Stimulated activated CD8-positive, alpha-beta memory T cell treated with anti-CD3 and anti-CD28 coated beads, Interleukin-15, amount 100 ng/mL, for 1 hour (primary cell): ENCODE measurements at regions not wholly inside any gene's neighbourhood (a gene's known extent, or its start where the extent isn't known, plus 50 kb on each side); places are given as distances from the start of the nearest gene placed in this dataset.

Source experiments
- DNase-seq: peaks from one replicate; pipeline ENCODE4 v3.0.0-alpha.2; 2020; ENCODE audit warnings: low read depth

DNA sequence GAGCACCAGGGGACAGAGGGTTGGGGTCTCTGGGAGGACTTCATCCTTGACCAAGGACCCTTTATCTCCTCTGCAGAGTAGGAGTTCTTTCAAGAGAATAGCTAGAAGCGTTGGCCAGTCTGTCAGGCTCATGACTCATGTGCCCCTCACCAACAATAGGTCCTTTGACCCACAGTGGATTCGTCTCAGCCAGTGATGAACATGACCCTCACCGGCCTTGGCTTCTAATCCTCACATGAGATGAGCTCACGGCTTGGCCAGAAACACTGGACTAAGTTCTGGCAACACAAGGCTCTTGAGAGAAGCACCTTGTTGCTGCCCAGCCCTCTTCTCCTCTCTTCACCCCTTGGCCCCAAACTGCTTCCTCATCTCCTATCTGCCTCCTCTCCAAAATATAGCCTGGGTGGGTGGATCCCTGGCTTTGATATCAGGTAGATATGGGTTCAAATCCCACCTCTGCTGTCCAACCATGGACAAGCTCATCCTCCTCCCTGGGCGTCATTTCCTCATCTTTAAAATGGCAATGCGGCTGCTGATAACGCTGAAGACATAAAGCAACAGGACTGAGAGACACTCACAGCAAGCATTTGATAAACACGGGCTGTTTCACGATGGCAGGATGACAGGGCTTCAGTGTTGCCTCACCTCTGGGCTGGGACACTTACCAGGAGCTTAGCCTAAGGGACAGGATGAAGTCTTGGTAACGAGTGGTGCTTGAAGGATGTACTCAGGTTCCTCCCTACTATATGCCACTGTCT, 446.7 kb upstream of the PROK2 start:
- no peak for DNase-seq

DNA sequence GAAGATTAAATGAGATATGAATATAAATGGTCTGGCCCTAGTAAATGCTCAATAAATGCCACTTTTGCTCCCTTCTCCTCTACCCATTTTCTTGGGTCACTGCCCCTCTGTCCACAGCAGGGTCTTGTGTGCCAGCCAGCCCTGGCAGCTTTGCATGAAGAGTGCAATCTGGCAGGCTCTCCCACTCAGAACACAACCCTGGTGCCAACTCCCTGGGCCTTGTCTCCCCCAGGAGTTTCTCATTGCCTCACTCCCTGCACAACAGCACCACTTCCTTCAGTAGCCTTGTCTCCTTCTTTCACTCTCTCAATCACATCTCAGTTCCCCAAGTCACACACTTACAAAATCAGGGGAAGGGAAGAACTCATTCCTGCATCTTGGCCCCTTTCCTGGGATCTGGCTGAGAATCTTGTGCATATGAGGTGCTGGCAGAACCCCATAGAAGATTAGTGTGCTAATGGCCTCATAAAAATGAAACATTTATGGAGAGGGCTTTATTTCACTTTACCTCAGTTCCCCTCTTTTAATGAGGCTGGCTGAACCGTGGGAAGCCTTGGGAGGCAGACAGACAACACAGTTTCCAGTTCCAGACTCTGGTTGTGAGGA, 445.9 kb upstream of the PROK2 start:
- DNase-seq, result no peak

DNA sequence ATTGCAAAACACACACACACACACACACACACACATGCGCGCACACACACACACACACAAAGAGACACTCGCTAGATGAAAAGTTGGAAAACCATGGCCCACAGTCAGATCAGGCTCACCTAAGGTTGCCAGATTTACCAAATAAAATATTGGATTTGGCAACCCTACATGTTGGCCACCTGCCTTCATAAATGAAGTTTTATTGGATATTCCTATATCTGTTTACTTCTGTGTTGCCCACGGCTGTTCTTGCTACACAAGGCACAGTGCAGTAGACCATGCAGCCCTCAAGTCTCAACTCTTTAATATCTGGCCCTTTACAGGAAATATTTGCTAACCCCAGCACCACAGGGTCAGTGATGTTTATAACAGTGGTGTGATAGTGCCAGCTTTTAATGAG, 445.0 kb upstream of the PROK2 start:
- DNase-seq, result no peak

DNA sequence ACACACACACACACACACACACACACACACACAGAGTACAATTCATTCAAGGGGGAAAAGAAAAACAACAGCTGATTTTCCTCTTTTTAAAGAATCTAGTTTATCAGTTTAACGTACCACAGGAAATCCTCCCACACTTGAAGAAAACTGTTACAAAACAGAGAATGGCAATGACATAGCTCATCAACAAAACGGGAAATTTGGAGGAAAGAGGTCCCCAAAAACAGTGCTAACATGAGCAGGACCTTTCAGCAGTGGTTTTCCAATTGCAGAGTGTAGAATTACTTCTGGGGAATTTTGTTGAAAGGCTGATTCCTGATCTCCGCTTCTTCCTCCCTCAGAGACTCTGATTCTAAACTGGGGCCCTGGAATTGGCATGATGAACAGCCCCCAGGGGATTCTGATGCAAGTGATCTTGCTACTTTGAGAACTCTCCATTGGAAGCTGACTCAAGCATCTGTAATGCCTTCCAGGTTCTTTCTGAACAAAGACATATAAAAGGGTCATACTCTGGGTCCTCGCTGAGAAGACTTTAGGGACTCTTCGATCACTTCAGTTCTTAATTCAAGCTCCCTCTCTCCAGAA, 442.6 kb upstream of the PROK2 start:
- DNase-seq, result no peak

DNA sequence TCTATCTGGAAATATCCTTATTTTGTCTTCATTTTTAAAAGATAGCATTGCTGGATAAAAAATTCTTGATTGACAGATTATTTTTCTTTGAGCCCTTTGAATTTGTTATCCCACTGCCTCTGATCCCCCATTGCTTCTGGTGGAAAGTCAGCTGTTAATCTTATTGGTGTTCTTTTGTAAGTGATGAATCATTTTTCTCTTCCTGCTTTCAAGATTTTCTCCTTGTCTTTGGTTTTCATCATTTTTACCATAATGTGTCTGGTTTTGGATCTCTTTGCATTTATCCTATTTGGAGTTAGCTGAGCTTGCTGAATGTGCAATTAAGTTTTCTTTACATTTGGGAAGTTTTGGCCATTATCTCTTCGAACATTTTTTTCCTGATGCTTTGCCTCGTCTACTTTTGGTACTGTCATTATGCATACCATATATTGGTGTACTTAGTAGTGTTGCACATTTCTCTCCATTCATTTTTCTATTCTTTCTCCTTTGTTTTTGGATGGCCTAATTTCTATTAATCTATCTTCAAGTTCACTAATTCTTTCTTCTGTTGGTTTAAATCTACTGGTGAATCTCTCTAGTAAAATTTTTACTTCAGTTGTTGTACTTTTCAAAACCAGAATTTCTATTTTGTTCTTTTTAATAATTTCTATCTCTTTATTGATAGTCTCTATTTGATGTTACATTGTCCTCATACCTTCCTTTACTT, 440.0 kb upstream of the PROK2 start:
- DNase-seq, result no peak

DNA sequence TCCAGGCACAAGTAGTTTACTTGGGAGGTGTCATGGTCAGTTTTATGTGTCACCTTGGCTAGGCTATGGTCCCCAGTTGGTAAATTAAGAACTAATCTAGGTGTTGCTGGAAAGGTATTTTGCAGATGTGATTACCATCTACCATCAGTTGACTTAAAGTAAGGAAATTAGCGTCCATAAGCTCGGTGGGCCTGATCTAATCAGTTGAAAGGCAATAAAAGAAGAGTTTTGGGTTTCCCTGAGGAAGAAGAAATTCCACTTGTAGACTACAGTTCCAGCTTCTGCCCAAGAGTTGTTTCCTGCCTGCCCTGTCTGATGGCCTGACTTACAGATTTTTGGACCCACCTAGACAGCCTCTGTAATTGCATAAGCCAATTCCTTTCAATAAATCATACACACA, 438.7 kb upstream of the PROK2 start:
- DNase-seq, result no peak

DNA sequence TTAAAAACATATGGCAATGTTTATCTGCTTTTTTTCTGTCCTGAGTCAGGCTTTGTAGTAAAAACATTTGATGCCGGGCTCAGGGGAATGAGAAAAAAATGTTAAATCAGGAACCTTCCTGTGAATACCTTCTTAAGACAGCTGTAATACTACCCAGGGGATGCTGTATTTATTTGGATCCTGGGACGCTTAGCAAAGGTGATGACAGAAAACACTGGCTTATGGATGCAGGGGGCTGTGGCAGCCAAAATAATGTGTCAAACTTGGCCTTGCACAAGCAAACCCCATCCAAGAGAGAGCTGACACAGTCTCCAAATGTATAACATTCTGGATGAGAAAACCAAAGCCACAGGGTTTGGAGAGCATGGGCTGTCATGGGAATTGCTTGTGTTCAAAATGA, 438.2 kb upstream of the PROK2 start:
- no peak for DNase-seq

DNA sequence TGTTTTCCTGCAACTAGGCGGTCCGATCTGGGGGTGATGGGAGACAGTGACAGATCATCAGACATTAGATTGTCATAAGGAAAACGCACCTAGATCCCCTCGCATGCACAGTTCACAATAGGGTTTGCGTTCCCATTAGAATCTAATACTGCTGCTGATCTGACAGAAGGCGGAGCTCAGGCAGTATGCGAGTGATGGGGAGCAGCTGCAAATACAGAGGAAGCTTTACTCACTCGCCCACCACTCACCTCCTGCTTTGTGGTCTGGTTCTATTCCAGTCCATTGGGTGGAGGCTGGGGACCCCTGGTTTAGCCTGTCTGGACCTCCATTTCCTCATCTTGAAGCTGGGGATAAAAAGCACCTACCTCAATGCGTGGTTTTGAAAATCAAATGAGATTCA, 437.5 kb upstream of the PROK2 start:
- no peak for DNase-seq

DNA sequence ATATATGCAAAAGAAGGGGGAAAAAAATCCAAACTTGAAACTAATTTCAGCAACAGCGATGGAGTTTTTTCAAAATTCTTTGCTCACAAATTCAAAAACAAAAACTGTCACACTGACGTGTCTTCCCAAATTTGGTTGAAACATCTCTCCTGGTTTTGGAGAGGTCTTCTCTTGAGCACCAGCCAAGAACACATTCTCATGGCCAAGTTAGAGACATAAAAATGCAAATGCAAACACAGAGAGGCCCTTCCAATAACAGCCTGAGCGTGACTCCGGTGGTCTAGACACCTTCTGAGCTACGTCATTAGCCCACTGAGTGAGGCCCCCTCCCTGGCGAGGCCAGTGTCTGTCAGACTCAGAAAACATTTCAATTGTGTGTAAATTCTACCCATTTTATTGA, 436.0 kb upstream of the PROK2 start:
- no peak for DNase-seq

DNA sequence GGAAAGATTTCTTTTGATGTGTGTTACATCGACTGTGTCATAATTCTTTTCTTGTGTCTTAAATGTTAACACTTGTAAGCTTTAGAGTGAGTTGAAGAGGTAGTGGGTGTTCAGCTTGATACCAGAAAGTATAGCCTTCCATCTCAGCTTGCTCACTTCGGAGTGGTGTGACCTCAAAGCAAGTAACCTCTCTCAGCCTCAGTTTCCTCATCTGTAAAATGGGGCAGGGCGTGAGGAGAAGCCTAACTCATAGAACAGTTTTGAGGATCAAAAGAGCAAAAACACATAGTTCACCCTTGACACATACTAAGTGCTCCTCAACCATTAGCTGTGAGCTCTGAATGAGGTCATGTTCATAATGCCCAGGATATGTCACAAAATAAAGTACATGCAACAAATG, 434.8 kb upstream of the PROK2 start:
- DNase-seq, result no peak

DNA sequence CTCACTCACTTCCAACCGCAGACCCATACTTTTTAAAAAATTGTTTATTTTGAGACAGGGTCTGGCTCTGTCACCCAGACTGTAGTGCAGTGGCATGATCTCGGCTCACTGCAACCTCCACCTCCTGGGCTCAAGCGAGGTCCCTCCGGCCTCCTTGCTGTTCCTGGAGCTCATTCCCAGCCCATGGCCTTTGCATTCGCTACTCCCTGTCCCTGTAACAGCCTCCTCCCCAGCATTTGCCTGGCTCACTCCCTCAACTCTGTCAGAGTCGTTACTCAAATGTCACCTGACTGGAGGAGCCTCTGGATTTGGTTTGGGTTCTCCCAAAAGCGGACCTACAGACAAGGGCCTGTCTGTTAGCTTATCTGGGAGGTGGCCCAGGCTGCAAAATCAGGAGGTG, 432.6 kb upstream of the PROK2 start:
- DNase-seq, result no peak

DNA sequence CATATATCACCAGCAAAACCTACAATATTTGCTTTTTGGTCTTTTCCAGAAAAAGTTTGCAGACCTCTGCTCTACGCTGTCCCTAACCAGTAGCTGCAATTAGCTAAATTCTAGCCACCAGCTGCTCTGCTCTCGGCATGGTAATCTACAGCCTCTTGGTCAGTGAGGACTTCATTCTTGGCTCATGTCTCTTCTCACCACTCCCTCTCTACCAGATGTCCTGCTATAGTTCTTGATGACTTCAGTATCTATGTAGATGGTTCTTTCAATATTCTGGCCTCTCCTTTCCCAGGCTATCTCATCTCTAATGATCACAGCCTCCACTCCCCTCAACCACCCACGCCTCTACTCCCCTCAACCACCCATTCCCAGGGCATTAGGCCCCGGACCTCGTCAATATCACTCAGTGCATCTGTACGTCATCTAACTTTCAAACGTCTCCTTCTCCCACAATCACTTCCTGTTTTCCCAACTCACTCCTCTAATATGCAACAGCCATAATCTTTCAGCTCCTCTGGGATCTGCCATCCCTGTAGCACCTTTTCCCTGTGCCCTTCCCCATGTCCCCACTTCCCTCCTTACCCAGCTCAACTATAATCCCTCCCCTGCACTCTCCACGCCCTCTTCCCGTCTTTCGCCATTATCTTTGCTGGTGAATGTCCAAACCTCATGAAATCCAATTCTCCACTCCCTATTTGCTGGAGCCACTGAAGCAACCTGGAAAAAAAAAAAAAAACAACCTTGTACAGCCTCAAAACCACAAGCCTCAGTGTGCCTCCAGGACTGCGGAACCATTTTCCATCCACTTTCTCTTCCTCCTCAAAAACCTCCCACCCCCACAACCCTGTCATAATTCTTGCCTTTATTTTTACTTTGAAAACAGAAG, 429.4 kb upstream of the PROK2 start:
- DNase-seq, result no peak

DNA sequence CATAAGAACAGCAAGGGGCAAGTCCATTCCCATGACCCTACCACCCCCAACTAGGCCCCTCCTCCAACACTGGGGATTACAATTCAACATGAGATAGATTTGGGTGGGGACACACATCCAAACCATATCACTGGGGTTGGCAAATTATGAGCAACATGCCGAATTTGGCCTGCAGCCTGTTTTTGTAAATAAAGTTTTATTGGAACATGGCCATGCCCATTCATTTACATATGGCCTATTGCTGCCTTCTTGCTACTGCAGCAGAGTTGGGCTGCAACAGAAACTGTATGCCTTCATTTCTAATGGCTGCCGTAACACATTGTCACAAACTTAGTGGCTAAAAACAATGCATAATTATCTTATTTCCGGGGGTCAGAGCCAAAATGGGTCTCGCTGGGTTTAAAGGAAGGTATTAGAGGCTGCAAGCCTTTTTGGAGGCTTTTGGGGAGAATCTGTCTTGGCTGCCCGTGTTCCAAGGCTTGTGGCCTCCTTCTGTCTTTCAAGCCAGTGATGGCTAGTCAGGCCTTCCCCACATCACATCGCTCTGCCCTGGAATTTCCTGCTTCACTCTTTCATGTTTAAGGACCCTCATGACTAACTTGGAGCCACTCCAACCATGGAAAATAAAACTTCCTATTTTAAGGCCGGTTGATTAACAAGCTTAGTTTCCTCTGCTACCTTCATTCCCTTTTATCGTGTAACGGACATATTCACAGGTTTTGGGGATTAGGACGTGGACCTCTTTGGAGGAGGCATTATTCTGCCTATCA, 428.5 kb upstream of the PROK2 start:
- DNase-seq, result no peak

DNA sequence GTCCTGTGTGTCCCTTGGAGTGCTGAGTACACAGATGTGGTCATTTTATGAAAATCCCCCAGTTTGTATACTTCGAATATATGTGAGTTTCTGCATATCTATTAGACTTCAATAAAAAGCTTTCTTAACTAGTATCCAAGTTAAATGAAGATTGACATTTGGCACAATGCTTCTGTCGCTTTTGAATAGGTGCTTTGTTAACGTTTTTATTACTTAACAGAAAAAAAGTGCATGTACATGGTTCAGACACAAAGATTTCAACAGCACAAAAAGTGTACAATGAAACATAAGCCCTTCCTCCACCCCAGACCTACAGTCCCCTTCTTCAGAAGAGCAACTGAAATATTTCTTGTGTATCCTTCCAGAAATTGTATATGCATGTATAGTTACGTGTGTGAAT, 427.4 kb upstream of the PROK2 start:
- DNase-seq, result no peak

DNA sequence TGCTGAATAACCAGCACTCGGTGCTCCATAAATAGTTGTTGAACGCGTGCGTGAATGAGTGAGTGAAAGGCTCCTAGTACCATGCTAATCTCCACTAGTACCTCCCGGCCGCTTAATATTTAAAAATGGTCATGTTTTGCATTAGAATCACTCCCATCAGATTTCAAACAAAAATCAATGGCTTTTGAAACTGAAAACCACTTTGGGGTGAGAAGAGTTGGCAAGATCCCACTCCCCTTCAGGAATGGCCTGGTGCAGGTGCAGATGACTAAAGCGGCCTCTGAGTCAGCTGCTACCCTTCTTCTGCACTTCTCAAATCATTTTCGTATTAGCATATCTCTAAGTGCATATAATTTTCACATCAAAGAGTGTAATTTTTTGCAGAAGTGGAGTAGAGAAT, 425.3 kb upstream of the PROK2 start:
- DNase-seq, result no peak

DNA sequence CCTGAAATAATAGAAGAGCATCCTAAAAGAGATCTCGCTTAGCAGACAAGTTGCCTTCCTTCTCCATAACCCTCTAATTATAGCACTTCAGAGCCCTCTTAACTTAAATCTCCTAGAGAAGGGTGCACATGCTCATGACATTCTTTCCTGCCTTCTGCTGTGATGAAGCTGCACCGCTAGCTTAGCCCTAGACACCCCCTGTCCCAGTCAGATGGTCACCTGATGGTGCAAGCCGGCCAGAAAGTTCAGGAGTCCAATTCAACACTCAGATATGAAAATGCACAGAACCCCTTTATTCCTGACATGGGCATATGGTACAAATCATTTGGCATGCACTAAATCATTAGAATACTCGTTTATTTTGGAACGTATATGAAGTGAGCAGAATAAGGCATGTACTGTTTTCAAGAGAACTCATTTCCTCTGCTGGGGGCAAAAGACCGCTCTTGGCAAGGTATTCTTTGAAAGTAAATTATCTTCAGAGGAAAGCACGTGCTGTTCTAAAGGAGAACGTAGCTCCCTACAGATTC, 420.4 kb upstream of the PROK2 start:
- no peak for DNase-seq

DNA sequence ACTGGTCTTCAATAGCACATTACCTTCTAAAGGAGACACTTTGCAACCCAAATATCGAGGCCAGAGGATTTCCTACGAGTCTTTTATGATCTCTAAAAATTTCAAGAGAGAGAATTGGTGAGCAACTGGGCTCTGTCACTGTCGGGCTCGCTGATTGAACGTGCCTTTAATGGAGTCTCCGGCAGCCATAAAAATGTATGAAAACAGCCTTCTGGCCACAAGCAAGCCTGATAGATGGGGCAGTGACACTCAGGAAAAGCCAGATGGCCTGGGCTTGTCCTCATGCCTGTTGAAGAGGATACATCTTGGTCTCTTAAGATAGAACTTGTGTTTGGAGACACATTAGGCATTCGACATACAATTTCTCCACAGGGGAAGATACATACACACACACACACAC, 419.5 kb upstream of the PROK2 start:
- no peak for DNase-seq

DNA sequence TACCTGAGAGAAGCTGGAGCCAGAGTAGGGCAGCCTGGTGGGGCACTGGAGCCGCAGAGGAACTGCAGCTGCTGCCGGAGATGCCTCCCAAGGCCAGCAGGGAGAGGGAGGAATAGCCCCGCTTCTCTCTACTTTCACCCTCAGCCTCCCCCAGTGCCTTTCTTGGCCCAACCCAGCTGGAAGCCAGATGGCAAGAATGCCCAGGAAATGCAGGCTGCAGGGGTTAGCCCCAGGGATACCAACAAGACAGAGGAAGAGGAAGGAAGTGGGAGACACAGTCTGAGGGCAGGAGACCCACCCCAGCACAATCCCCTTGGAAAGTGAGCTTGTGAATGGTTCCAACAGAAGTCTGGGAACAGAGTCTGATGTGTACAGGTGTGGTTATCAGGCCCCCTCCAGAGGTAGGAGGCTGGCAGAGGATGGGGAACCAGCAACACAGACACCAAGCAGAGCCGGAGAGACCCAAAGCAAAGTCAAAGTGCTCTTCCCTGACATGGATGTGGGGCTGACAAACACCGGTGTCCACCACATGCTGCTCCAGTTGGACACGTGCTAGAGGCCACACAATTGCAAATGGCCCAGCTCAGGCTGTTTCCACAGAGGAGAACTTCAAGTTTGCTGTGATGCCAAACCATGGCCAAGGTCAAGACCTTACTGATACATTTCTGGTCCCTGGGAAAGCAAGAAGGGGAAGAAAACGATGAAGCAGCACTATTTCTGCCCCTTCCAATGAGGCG, 418.8 kb upstream of the PROK2 start:
- no peak for DNase-seq

DNA sequence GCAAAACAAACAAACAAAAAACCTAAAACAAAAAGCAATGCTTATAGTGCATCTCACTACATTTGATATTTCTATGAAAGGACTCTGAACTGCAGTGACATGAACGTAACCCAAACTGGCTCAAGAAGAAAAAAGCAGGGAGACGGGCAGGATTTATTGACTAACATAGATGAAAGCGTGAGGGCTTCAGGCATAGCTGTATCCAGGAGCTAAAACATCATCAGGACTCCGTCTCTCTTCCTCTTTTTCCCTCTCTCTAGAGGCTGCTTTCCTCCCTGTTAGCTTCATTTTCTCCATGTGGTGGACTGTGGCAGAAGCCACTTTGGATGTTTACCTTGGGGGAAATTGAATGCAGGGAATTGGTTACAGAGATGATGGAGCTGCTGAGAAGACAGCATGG, 418.2 kb upstream of the PROK2 start:
- no peak for DNase-seq

DNA sequence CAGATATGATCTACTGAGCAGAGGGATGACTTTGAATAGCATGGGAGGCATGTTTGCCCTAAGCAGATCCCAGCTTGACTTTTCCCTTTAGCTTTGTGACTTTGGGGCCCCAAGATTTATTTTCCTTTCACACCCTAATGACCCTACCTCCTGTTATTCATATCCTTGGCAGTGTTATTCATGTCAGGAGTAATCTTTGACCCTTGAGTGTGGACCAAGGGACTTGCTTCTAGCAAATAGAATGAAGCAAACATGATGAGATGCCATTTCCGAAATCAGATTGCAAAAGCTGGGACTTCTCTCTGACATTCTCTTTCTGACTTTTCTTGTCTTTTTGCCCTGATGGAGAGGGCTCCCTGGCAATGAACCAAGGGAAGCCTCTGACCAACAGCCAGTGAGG, 415.4 kb upstream of the PROK2 start:
- no peak for DNase-seq
